BE2C (cell line): ENCODE measurements at regions not wholly inside any gene's neighbourhood (a gene's known extent, or its start where the extent isn't known, plus 50 kb on each side); places are given as distances from the start of the nearest gene placed in this dataset.

Experiments
- DNase-seq: peaks from one replicate; pipeline ENCODE4 v3.0.0-alpha.2; 2020
- H3K27me3 ChIP-seq: fragments of 250-450 bp; sonication (Bioruptor Pico); 2 replicates; pipeline ENCODE4 v1.5.1; 2020; ENCODE audit warnings: mild to moderate bottlenecking
- H3K36me3 ChIP-seq: fragments of 250-450 bp; sonication (Bioruptor Pico); 2 replicates; pipeline ENCODE4 v1.5.1; 2020; ENCODE audit warnings: mild to moderate bottlenecking
- H3K4me1 ChIP-seq: fragments of 250-450 bp; sonication (Bioruptor Pico); 2 replicates; pipeline ENCODE4 v1.5.1; 2020
- H3K4me3 ChIP-seq: 2 replicates; pipeline ENCODE4 v1.5.1; 2011; ENCODE audit warnings: low read depth, low read length
- H3K9me3 ChIP-seq: fragments of 250-450 bp; sonication (Bioruptor Pico); 2 replicates; pipeline ENCODE4 v1.5.1; 2020
- TF ChIP-seq, protein P1 (sequence below): IDR thresholded peaks from 2 replicates; pipeline ENCODE4 v1.5.1; 2012; ENCODE audit warnings: mild to moderate bottlenecking, low read depth, low read length

DNA sequence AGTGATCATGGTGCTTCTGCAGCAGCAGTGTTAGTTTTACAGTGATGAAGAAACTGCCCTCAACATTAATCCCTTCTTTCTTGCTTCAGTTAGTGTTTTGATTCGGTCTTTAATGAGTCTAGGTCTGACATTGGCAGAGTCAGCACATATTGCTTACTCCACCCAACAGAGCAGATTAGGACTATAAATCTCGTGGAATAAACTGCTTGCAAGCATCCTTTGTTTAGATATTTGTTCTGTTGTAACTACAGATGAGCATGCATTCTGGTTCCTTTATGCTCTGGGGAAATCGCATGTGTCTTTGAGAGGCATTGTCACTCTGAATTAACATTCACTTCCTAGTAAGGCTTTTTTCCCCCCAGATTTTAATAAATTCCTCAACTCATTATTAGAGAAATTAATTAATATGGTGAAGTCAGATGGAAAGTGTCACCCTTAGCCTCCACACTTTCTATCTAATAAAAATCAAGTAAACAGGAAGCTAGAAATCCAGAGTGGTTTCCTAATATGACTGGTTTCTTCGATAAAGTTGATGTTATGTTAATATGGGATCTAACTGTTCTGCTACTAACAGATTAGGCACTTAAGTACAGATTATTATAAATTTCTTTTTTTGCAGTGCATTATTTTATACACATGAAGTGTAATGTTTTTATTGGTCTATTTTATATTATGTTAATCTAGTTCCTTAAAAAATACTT, 86.2 kb upstream of the SSTR1 start:
- Histone ChIP-seq H3K27me3 (no peaks in the 10 kb centered on the region), H3K9me3 (no peaks in the 10 kb centered on the region), H3K4me3 (no peak overlapping the region), H3K36me3 (no peaks in the 10 kb centered on the region), H3K4me1 (peaks cover 24% of the 10 kb centered on the region)
- TF ChIP-seq, protein P1, sequence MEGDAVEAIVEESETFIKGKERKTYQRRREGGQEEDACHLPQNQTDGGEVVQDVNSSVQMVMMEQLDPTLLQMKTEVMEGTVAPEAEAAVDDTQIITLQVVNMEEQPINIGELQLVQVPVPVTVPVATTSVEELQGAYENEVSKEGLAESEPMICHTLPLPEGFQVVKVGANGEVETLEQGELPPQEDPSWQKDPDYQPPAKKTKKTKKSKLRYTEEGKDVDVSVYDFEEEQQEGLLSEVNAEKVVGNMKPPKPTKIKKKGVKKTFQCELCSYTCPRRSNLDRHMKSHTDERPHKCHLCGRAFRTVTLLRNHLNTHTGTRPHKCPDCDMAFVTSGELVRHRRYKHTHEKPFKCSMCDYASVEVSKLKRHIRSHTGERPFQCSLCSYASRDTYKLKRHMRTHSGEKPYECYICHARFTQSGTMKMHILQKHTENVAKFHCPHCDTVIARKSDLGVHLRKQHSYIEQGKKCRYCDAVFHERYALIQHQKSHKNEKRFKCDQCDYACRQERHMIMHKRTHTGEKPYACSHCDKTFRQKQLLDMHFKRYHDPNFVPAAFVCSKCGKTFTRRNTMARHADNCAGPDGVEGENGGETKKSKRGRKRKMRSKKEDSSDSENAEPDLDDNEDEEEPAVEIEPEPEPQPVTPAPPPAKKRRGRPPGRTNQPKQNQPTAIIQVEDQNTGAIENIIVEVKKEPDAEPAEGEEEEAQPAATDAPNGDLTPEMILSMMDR = no peak
- DNase-seq = no peak

GRCh38 chr14:38122241-38122640, 85.5 kb upstream of the SSTR1 start:
- H3K4me1 ChIP-seq = peaks cover 28% of the 10 kb centered on the region
- TF ChIP-seq, protein P1 = no peak
- no peaks in the 10 kb centered on the region for H3K36me3 ChIP-seq
- DNase-seq = no peak
- H3K4me3 ChIP-seq = no peak overlapping the region
- no peaks in the 10 kb centered on the region for H3K9me3 ChIP-seq
- H3K27me3 ChIP-seq = no peaks in the 10 kb centered on the region

DNA sequence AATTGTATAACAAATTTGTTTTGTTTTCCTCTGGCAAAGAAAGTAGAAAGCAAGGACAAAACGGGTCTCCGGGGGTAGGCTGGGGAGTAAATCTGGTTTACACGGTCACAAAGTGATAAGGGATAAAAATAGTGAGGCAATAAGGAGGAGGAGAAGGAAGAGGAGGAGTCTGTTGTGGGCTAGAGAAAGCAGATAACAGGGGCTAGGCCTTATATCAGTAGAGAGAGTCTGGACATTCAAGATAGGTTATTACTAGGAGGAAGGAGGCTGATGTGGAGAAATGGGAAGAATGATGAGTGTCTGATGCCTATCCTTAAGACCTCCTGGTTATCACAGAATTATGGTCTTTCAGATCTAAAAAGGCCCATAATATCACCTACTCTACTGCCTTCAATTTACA, 83.2 kb upstream of the SSTR1 start:
- TF ChIP-seq, protein P1 = no peak
- DNase-seq = no peak
- peaks cover 28% of the 10 kb centered on the region for H3K4me1 ChIP-seq
- no peaks in the 10 kb centered on the region for H3K36me3 ChIP-seq
- H3K4me3 ChIP-seq = no peak overlapping the region
- H3K9me3 ChIP-seq = no peaks in the 10 kb centered on the region
- H3K27me3 ChIP-seq = no peaks in the 10 kb centered on the region

- Histone ChIP-seq H3K36me3 (no peaks in the 10 kb centered on the region), H3K9me3 (no peaks in the 10 kb centered on the region), H3K4me3 (peak overlapping the region; percentile 32), H3K27me3 (no peaks in the 10 kb centered on the region), H3K4me1 (peaks cover 28% of the 10 kb centered on the region)
- DNase-seq = peak; percentile 83
- TF ChIP-seq, protein P1 = no peak
Measured at GRCh38 chr14:38125481-38126037, 82.1 kb upstream of the SSTR1 start.

GRCh38 chr14:38127356-38127755, 80.3 kb upstream of the SSTR1 start:
- no peaks in the 10 kb centered on the region for H3K36me3 ChIP-seq
- no peaks in the 10 kb centered on the region for H3K9me3 ChIP-seq
- TF ChIP-seq, protein P1 = no peak
- DNase-seq = no peak
- H3K27me3 ChIP-seq = no peaks in the 10 kb centered on the region
- peaks cover 28% of the 10 kb centered on the region for H3K4me1 ChIP-seq
- no peak overlapping the region for H3K4me3 ChIP-seq

GRCh38 chr14:38127784-38128183, 79.9 kb upstream of the SSTR1 start:
- TF ChIP-seq, protein P1 = no peak
- Histone ChIP-seq H3K36me3 (no peaks in the 10 kb centered on the region), H3K27me3 (no peaks in the 10 kb centered on the region), H3K4me1 (peaks cover 28% of the 10 kb centered on the region), H3K4me3 (no peak overlapping the region), H3K9me3 (no peaks in the 10 kb centered on the region)
- no peak for DNase-seq
